BLaER1 (cell line): ENCODE measurements at regions not wholly inside any gene's neighbourhood (a gene's known extent, or its start where the extent isn't known, plus 50 kb on each side); places are given as distances from the start of the nearest gene placed in this dataset.

ENCODE experiments used
- H3K27ac ChIP-seq: shearing (Covaris generic); formaldehyde crosslinking; 2 replicates; pipeline ENCODE4 v1.8.1; 2022
- H3K27me3 ChIP-seq: shearing (Covaris generic); formaldehyde crosslinking; 2 replicates; pipeline ENCODE4 v1.8.1; 2022
- H3K36me3 ChIP-seq: shearing (Covaris generic); formaldehyde crosslinking; 2 replicates; pipeline ENCODE4 v1.8.1; 2022
- H3K4me1 ChIP-seq: shearing (Covaris generic); formaldehyde crosslinking; 2 replicates; pipeline ENCODE4 v1.8.1; 2022
- H3K4me2 ChIP-seq: shearing (Covaris generic); formaldehyde crosslinking; 2 replicates; pipeline ENCODE4 v1.8.1; 2022
- H3K4me3 ChIP-seq: shearing (Covaris generic); formaldehyde crosslinking; 2 replicates; pipeline ENCODE4 v1.8.1; 2022
- H3K9ac ChIP-seq: shearing (Covaris generic); formaldehyde crosslinking; 2 replicates; pipeline ENCODE4 v1.8.1; 2022
- H3K9me3 ChIP-seq: shearing (Covaris generic); formaldehyde crosslinking; 2 replicates; pipeline ENCODE4 v1.8.1; 2022
- H4K20me1 ChIP-seq: shearing (Covaris generic); formaldehyde crosslinking; 2 replicates; pipeline ENCODE4 v1.8.1; 2022
- Cebpa-rat ChIP-seq: shearing (Covaris generic); IDR thresholded peaks from 2 replicates; pipeline ENCODE4 v1.8.1; 2022

GRCh38 chr2:16171425-16171920, 231.1 kb downstream of the MYCN start:
- no peak overlapping the region for H3K27ac ChIP-seq
- no peak overlapping the region for H3K4me2 ChIP-seq
- no peaks in the 10 kb centered on the region for H3K36me3 ChIP-seq
- H4K20me1 ChIP-seq: no peaks in the 10 kb centered on the region
- no peak overlapping the region for H3K9ac ChIP-seq
- no peaks in the 10 kb centered on the region for H3K9me3 ChIP-seq
- no peaks in the 10 kb centered on the region for H3K27me3 ChIP-seq
- TF ChIP-seq Cebpa-rat: no peak
- no peaks in the 10 kb centered on the region for H3K4me1 ChIP-seq
- no peak overlapping the region for H3K4me3 ChIP-seq

GRCh38 chr2:16170675-16171424, 230.5 kb downstream of the MYCN start:
- no peaks in the 10 kb centered on the region for H3K4me1 ChIP-seq
- no peak overlapping the region for H3K9ac ChIP-seq
- no peaks in the 10 kb centered on the region for H3K36me3 ChIP-seq
- H4K20me1 ChIP-seq: no peaks in the 10 kb centered on the region
- no peaks in the 10 kb centered on the region for H3K9me3 ChIP-seq
- no peaks in the 10 kb centered on the region for H3K27me3 ChIP-seq
- H3K27ac ChIP-seq: no peak overlapping the region
- TF ChIP-seq Cebpa-rat: no peak
- H3K4me2 ChIP-seq: no peak overlapping the region
- H3K4me3 ChIP-seq: no peak overlapping the region

GRCh38 chr2:16169381-16169960, 229.1 kb downstream of the MYCN start:
- Histone ChIP-seq H4K20me1 (no peaks in the 10 kb centered on the region), H3K4me2 (no peak overlapping the region), H3K27me3 (no peaks in the 10 kb centered on the region), H3K9ac (no peak overlapping the region), H3K9me3 (no peaks in the 10 kb centered on the region), H3K4me1 (peaks cover 6% of the 10 kb centered on the region; the same call in 1 of the 2 replicates), H3K27ac (no peak overlapping the region), H3K36me3 (no peaks in the 10 kb centered on the region), H3K4me3 (no peak overlapping the region)
- TF ChIP-seq Cebpa-rat: no peak

GRCh38 chr2:16168506-16169264, 228.3 kb downstream of the MYCN start:
- no peaks in the 10 kb centered on the region for H3K36me3 ChIP-seq
- no peaks in the 10 kb centered on the region for H3K27me3 ChIP-seq
- TF ChIP-seq Cebpa-rat: no peak
- no peak overlapping the region for H3K4me3 ChIP-seq
- H4K20me1 ChIP-seq: no peaks in the 10 kb centered on the region
- H3K9ac ChIP-seq: no peak overlapping the region
- peaks cover 6% of the 10 kb centered on the region; the same call in 1 of the 2 replicates for H3K4me1 ChIP-seq
- H3K4me2 ChIP-seq: no peak overlapping the region
- no peak overlapping the region for H3K27ac ChIP-seq
- no peaks in the 10 kb centered on the region for H3K9me3 ChIP-seq

- TF ChIP-seq Cebpa-rat: no peak
- no peaks in the 10 kb centered on the region for H4K20me1 ChIP-seq
- no peaks in the 10 kb centered on the region for H3K27me3 ChIP-seq
- peaks cover 6% of the 10 kb centered on the region; the same call in 1 of the 2 replicates for H3K4me1 ChIP-seq
- no peak overlapping the region for H3K9ac ChIP-seq
- H3K27ac ChIP-seq: no peak overlapping the region
- no peaks in the 10 kb centered on the region for H3K9me3 ChIP-seq
- no peak overlapping the region for H3K4me3 ChIP-seq
- H3K36me3 ChIP-seq: no peaks in the 10 kb centered on the region
- no peak overlapping the region for H3K4me2 ChIP-seq
These were observed 227.6 kb downstream of the MYCN start for GRCh38 chr2:16167870-16168426.

- no peak overlapping the region for H3K9ac ChIP-seq
- H3K27ac ChIP-seq: no peak overlapping the region
- H3K27me3 ChIP-seq: no peaks in the 10 kb centered on the region
- no peak for TF ChIP-seq Cebpa-rat
- no peak overlapping the region for H3K4me3 ChIP-seq
- no peak overlapping the region for H3K4me2 ChIP-seq
- H4K20me1 ChIP-seq: no peaks in the 10 kb centered on the region
- H3K36me3 ChIP-seq: no peaks in the 10 kb centered on the region
- H3K9me3 ChIP-seq: no peaks in the 10 kb centered on the region
- H3K4me1 ChIP-seq: peaks cover 6% of the 10 kb centered on the region; the same call in 1 of the 2 replicates
These were observed 227.1 kb downstream of the MYCN start for GRCh38 chr2:16167451-16167861.

- TF ChIP-seq Cebpa-rat: no peak
- H3K9ac ChIP-seq: no peak overlapping the region
- H3K4me1 ChIP-seq: peaks cover 6% of the 10 kb centered on the region; the same call in 1 of the 2 replicates
- no peak overlapping the region for H3K27ac ChIP-seq
- H3K36me3 ChIP-seq: no peaks in the 10 kb centered on the region
- no peak overlapping the region for H3K4me2 ChIP-seq
- H3K9me3 ChIP-seq: no peaks in the 10 kb centered on the region
- H4K20me1 ChIP-seq: no peaks in the 10 kb centered on the region
- H3K27me3 ChIP-seq: no peaks in the 10 kb centered on the region
- no peak overlapping the region for H3K4me3 ChIP-seq
These were observed 226.1 kb downstream of the MYCN start for GRCh38 chr2:16166327-16166981.

GRCh38 chr2:16165518-16166326, 225.4 kb downstream of the MYCN start:
- no peak for TF ChIP-seq Cebpa-rat

More at GRCh38 chr2:16165518-16166326, 225.4 kb downstream of the MYCN start:
- H3K9ac ChIP-seq: no peak overlapping the region
- no peaks in the 10 kb centered on the region for H4K20me1 ChIP-seq
- peaks cover 6% of the 10 kb centered on the region; the same call in 1 of the 2 replicates for H3K4me1 ChIP-seq
- no peak overlapping the region for H3K4me3 ChIP-seq
- no peaks in the 10 kb centered on the region for H3K27me3 ChIP-seq
- H3K9me3 ChIP-seq: no peaks in the 10 kb centered on the region
- H3K4me2 ChIP-seq: no peak overlapping the region
- H3K36me3 ChIP-seq: no peaks in the 10 kb centered on the region
- no peak overlapping the region for H3K27ac ChIP-seq
